PC-3 (cell line): ENCODE measurements at regions not wholly inside any gene's neighbourhood (a gene's known extent, or its start where the extent isn't known, plus 50 kb on each side); places are given as distances from the start of the nearest gene placed in this dataset.

Experiments used
- ATAC-seq: fragments of 200-7000 bp; cut with Tn5 transposase; 2 replicates; pipeline ENCODE4 v1.9.1; 2020; ENCODE audit warnings: mild to moderate bottlenecking, moderate library complexity
- BruUV-seq: library from RNA; stranded (reverse); fragments of 400-500 nt; replicated peaks from 2 replicates; lab custom pipeline; 2021; lab: Mats Ljungman, UMichigan
- CTCF ChIA-PET: fragments of 300-600 bp; sonication (Branson Sonifier 250); formaldehyde crosslinking; loops from one replicate; lab custom pipeline; 2022; ENCODE audit warnings: antibody characterized with exemption; lab: Charles Lee
- POLR2A ChIA-PET: fragments of 300-600 bp; sonication (Branson Sonifier 250); formaldehyde crosslinking; loops from one replicate; lab custom pipeline; 2022; ENCODE audit warnings: antibody characterized with exemption; ENCODE audit not compliant: unreplicated experiment; lab: Charles Lee
- DNase-seq: peaks from one replicate; pipeline ENCODE4 v3.0.0-alpha.2; 2015
- H2AFZ ChIP-seq: fragments of 300-600 bp; sonication (generic); 2 replicates; pipeline ENCODE4 v1.6.0; 2016; ENCODE audit warnings: antibody characterized with exemption, low read length
- H3F3A ChIP-seq: fragments of 300-600 bp; sonication (generic); one replicate; pipeline ENCODE4 v1.6.0; 2017; ENCODE audit warnings: antibody characterized with exemption, low read length, control low read depth, mild to moderate bottlenecking; ENCODE audit not compliant: unreplicated experiment
- H3K27ac ChIP-seq: fragments of 300-600 bp; sonication (generic); 2 replicates; pipeline ENCODE4 v1.5.1; 2016; ENCODE audit warnings: mild to moderate bottlenecking, low read length
- H3K27me3 ChIP-seq: fragments of 300-600 bp; sonication (generic); 2 replicates; pipeline ENCODE4 v1.6.1; 2016; ENCODE audit warnings: low read length, mixed read lengths
- H3K36me3 ChIP-seq: fragments of 300-600 bp; sonication (generic); 2 replicates; pipeline ENCODE4 v1.6.1; 2016; ENCODE audit warnings: low read depth, mixed run types, low read length, mixed read lengths
- H3K4me1 ChIP-seq: fragments of 300-600 bp; sonication (generic); 2 replicates; pipeline ENCODE4 v1.5.1; 2016; ENCODE audit warnings: low read length; ENCODE audit not compliant: insufficient read depth
- H3K4me2 ChIP-seq: fragments of 300-600 bp; sonication (generic); 2 replicates; pipeline ENCODE4 v1.6.0; 2016; ENCODE audit warnings: low read length
- H3K4me3 ChIP-seq: fragments of 300-600 bp; sonication (generic); 2 replicates; pipeline ENCODE4 v1.5.1; 2016; ENCODE audit warnings: mild to moderate bottlenecking, low read length, mixed read lengths
- H3K79me2 ChIP-seq: fragments of 300-600 bp; sonication (generic); 2 replicates; pipeline ENCODE4 v1.6.1; 2017; ENCODE audit warnings: low read length, mixed read lengths
- H3K9ac ChIP-seq: fragments of 300-600 bp; sonication (generic); 2 replicates; pipeline ENCODE4 v1.6.0; 2016; ENCODE audit warnings: mild to moderate bottlenecking, low read length
- H3K9me2 ChIP-seq: fragments of 300-600 bp; sonication (generic); replicated peaks from 2 replicates; pipeline ENCODE4 v1.6.1; 2016; ENCODE audit warnings: mixed run types, low read length, mixed read lengths
- H3K9me3 ChIP-seq: fragments of 300-600 bp; sonication (generic); 2 replicates; pipeline ENCODE4 v1.6.1; 2016; ENCODE audit warnings: low read length, mixed read lengths
- H4K20me1 ChIP-seq: fragments of 300-600 bp; sonication (generic); 2 replicates; pipeline ENCODE4 v1.6.1; 2016; ENCODE audit warnings: low read length, mixed read lengths
- CTCF ChIP-seq: fragments of 300-600 bp; sonication (generic); conservative IDR thresholded peaks from 2 replicates; pipeline ENCODE4 v1.5.1; 2017; ENCODE audit warnings: antibody characterized with exemption, low read depth, mild to moderate bottlenecking, low read length
- EZH2 ChIP-seq: fragments of 300-600 bp; sonication (generic); IDR thresholded peaks from one replicate; pipeline ENCODE4 v1.6.1; 2017; ENCODE audit warnings: antibody characterized with exemption, mild to moderate bottlenecking, low read length; ENCODE audit not compliant: unreplicated experiment
- EZH2phosphoT487 ChIP-seq: fragments of 300-600 bp; sonication (generic); IDR thresholded peaks from 2 replicates; pipeline ENCODE4 v1.6.1; 2018; ENCODE audit warnings: mild to moderate bottlenecking, antibody characterized with exemption, low read length, borderline replicate concordance
- intact Hi-C: fragments of 100-400 bp; cut with micrococcal nuclease; formaldehyde crosslinking; loops from 2 replicates; pipeline ENCODE4 v1.9.0; 2023

- Histone ChIP-seq H4K20me1 (no peaks in the 10 kb centered on the region), H3K36me3 (no peaks in the 10 kb centered on the region), H3K27me3 (no peaks in the 10 kb centered on the region), H3K79me2 (no peaks in the 10 kb centered on the region), H3K4me1 (no peaks in the 10 kb centered on the region), H3K27ac (no peak overlapping the region), H3K4me3 (no peak overlapping the region), H3K9ac (no peak overlapping the region), H3K9me2 (no peaks in the 10 kb centered on the region), H3F3A (no peaks in the 10 kb centered on the region), H2AFZ (no peak overlapping the region), H3K4me2 (no peak overlapping the region), H3K9me3 (no peaks in the 10 kb centered on the region)
- no peak for DNase-seq
- TF ChIP-seq CTCF (no peak), EZH2phosphoT487 (no peak)
- intact Hi-C loops: no loop called here
- no TSS peak for BruUV-seq
- no peak for ATAC-seq
- CTCF ChIA-PET: no interaction called here
- POLR2A ChIA-PET: no interaction called here
Observed at GRCh38 chr2:225788571-225789094, 389.1 kb downstream of the NYAP2 start.

GRCh38 chr2:225787497-225787896, 388.0 kb downstream of the NYAP2 start:
- no peaks in the 10 kb centered on the region for H3K4me1 ChIP-seq
- intact Hi-C loops: no loop called here
- H3K79me2 ChIP-seq: no peaks in the 10 kb centered on the region
- ChIA-PET CTCF (no interaction called here), POLR2A (no interaction called here)
- BruUV-seq: no TSS peak
- H2AFZ ChIP-seq: no peak overlapping the region
- no peak for ATAC-seq
- H3K27ac ChIP-seq: no peak overlapping the region
- no peaks in the 10 kb centered on the region for H4K20me1 ChIP-seq
- H3K9ac ChIP-seq: no peak overlapping the region
- no peak for DNase-seq
- no peaks in the 10 kb centered on the region for H3K27me3 ChIP-seq
- H3F3A ChIP-seq: no peaks in the 10 kb centered on the region
- no peaks in the 10 kb centered on the region for H3K36me3 ChIP-seq
- TF ChIP-seq EZH2phosphoT487: no peak
- no peak for TF ChIP-seq EZH2
- no peak for TF ChIP-seq CTCF
- no peaks in the 10 kb centered on the region for H3K9me2 ChIP-seq
- no peak overlapping the region for H3K4me3 ChIP-seq
- H3K4me2 ChIP-seq: no peak overlapping the region
- H3K9me3 ChIP-seq: no peaks in the 10 kb centered on the region

- no peaks in the 10 kb centered on the region for H3K4me1 ChIP-seq
- no peak for ATAC-seq
- no peaks in the 10 kb centered on the region for H3K9me3 ChIP-seq
- ChIA-PET POLR2A (no interaction called here), CTCF (no interaction called here)
- H3K27ac ChIP-seq: no peak overlapping the region
- intact Hi-C loops: no loop called here
- no peaks in the 10 kb centered on the region for H3K9me2 ChIP-seq
- DNase-seq: no peak
- H4K20me1 ChIP-seq: no peaks in the 10 kb centered on the region
- no peak overlapping the region for H3K4me3 ChIP-seq
- H3K27me3 ChIP-seq: no peaks in the 10 kb centered on the region
- H3K9ac ChIP-seq: no peak overlapping the region
- no peaks in the 10 kb centered on the region for H3F3A ChIP-seq
- no TSS peak for BruUV-seq
- H3K4me2 ChIP-seq: no peak overlapping the region
- H3K36me3 ChIP-seq: no peaks in the 10 kb centered on the region
- TF ChIP-seq CTCF: no peak
- TF ChIP-seq EZH2: no peak
- no peak for TF ChIP-seq EZH2phosphoT487
- no peak overlapping the region for H2AFZ ChIP-seq
- no peaks in the 10 kb centered on the region for H3K79me2 ChIP-seq
Observed at GRCh38 chr2:225781991-225782390, 382.5 kb downstream of the NYAP2 start.
